ENCODE measurements at regions not wholly inside any gene's neighbourhood (a gene's known extent, or its start where the extent isn't known, plus 50 kb on each side); places are given as distances from the start of the nearest gene placed in this dataset.

DNA sequence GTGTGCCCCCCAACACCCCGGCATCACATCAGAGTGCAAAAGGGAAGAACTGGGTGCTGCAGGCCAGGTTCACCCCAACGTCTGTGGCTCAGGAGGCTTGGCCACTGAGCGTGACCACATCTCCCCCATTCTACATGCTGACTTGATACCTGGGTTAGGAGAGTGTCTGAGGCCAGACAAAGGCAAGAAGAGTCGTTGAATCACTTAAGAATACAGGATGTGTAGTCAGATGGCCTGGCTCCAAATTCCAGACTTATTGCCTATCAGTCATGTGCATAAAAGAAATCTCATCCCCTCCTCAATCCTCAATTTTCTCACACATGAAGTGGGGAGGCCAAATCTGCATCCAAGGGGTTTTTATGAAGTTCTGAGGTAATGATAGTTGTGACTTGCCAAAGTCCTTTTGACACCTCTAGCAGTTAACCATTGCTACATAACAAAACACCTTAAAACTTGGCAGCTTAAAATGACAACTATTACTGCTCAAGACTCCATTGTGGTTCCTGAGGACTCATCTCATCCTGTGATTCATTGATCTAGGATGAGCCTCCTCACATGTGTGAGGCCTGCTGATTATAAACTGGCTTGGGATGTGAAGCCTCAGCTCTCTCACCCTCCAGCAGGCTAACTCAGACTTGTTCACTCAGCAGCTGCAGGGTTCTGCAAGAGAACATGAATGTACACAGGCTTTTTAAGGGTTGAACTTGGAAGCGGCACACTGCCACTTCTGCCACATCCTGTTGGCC lies 138.8 kb upstream of the TLE3 start:
- no peak overlapping the region for H3K9ac ChIP-seq (ENCODE audit: insufficient read depth in 1 of 2, low read depth in 2 of 2, low read length in 2 of 2)
- H2AFZ ChIP-seq (ENCODE audit: low read depth, low read length): no peak overlapping the region
- no peak overlapping the region for H3K27ac ChIP-seq (ENCODE audit: extremely low read depth, low read depth, low read length)
- no peak overlapping the region for H3K4me2 ChIP-seq (ENCODE audit: insufficient read depth, low read length)
- in situ Hi-C loops (cut with MboI): no loop called here
- H3K9me1 ChIP-seq (ENCODE audit: control insufficient read depth, insufficient read depth, low read length): peaks cover 4% of the 10 kb centered on the region
- H3K9me3 ChIP-seq (replicated peaks; ENCODE audit: control insufficient read depth, insufficient read depth, low read depth, low read length): no peaks in the 10 kb centered on the region
- H3K79me2 ChIP-seq (ENCODE audit: control insufficient read depth, insufficient read depth, low read length): no peaks in the 10 kb centered on the region
- H4K20me1 ChIP-seq (replicated peaks; ENCODE audit: control insufficient read depth, insufficient read depth, low read length): no peaks in the 10 kb centered on the region; the same call in 1 of the 2 replicates
- FAIRE-seq (no peak), ATAC-seq (no peak), DNase-seq (ENCODE audit: extremely low read depth in 1 of 4, low spot score in 3 of 4) (no peak)
- no peak for TF ChIP-seq POLR2A (conservative IDR thresholded peaks at IDR 0.05)
- no peak for TF ChIP-seq ZNF583 (CRISPR knock-in tag; IDR thresholded peaks at IDR 0.05)
- H3K4me3 ChIP-seq: no peak overlapping the region
- 0% methylated on average over 5 of the region's 5 CpGs for WGBS (ENCODE audit: insufficient coverage, low coverage, missing lambda C conversion rate)
- H3K4me1 ChIP-seq (replicated peaks in 1 of 2; ENCODE audit: control insufficient read depth in 2 of 2, insufficient read depth in 2 of 2, low read length in 2 of 2): no peaks in the 10 kb centered on the region
- ChIA-PET CTCF (ENCODE audit: low intra/inter-chr PET ratio) (no interaction called here), POLR2A (interaction anchor here (0.8 kb wide), 1 partner anchor 15 kb away, joined by 4 read pairs; no protein-coding TSS in a partner anchor)
- intact Hi-C loops (cut with micrococcal nuclease): no loop called here
- H3K36me3 ChIP-seq (ENCODE audit: control insufficient read depth, insufficient read depth, low read length): no peaks in the 10 kb centered on the region
- H3K27me3 ChIP-seq (ENCODE audit: control insufficient read depth in 2 of 2, insufficient read depth in 2 of 2, low read length in 2 of 2): peaks cover 9 to 17% of the 10 kb centered on the region in 2 experiments; a peak in 4 of 5 replicates
- no TSS peak for BruUV-seq (replicated peaks)

DNA sequence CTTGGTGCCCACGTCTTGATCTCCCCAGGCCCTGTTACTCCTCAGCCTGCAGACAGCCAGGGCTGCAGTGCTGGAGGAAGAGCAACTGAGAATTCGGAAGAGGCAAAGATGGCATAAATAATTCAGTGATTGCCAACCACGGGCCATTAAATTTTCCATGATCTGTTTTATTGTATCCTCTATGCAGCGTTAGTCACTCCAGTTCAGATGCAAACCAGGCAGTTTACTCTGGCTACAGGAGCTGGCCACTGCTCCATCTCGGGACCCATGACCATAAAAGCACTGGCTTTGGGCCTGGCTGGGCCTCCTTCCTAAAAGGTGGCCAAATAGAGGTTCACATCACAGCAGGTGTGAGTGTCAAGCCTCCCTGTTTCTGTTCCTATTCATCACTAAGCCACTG lies 137.6 kb upstream of the TLE3 start:
- intact Hi-C loops (cut with micrococcal nuclease): no loop called here
- CTCF ChIA-PET (ENCODE audit: low intra/inter-chr PET ratio): no interaction called here
- Histone ChIP-seq H3K4me2 (ENCODE audit: insufficient read depth, low read length) (no peak overlapping the region), H3K4me1 (replicated peaks in 1 of 2; ENCODE audit: control insufficient read depth in 2 of 2, insufficient read depth in 2 of 2, low read length in 2 of 2) (no peaks in the 10 kb centered on the region), H3K9me1 (ENCODE audit: control insufficient read depth, insufficient read depth, low read length) (peaks cover 4% of the 10 kb centered on the region), H3K36me3 (ENCODE audit: control insufficient read depth, insufficient read depth, low read length) (no peaks in the 10 kb centered on the region), H3K79me2 (ENCODE audit: control insufficient read depth, insufficient read depth, low read length) (no peaks in the 10 kb centered on the region), H3K9me3 (replicated peaks; ENCODE audit: control insufficient read depth, insufficient read depth, low read depth, low read length) (no peaks in the 10 kb centered on the region; the same call in 1 of the 2 replicates), H2AFZ (ENCODE audit: low read depth, low read length) (no peak overlapping the region), H3K4me3 (no peak overlapping the region), H4K20me1 (replicated peaks; ENCODE audit: control insufficient read depth, insufficient read depth, low read length) (no peaks in the 10 kb centered on the region; the same call in 1 of the 2 replicates), H3K27me3 (ENCODE audit: control insufficient read depth in 2 of 2, insufficient read depth in 2 of 2, low read length in 2 of 2) (peaks cover 2 to 6% of the 10 kb centered on the region in 2 experiments; a peak in 4 of 5 replicates), H3K27ac (ENCODE audit: extremely low read depth, low read depth, low read length) (no peak overlapping the region), H3K9ac (ENCODE audit: insufficient read depth in 1 of 2, low read depth in 2 of 2, low read length in 2 of 2) (no peak overlapping the region)
- BruUV-seq (replicated peaks): no TSS peak
- FAIRE-seq: no peak
- ATAC-seq: no peak
- no peak for DNase-seq (ENCODE audit: extremely low read depth in 1 of 4, low spot score in 3 of 4)
- WGBS (ENCODE audit: insufficient coverage, low coverage, missing lambda C conversion rate): 0% methylated on average over 5 of the region's 5 CpGs
- POLR2A ChIA-PET: interaction anchor here (0.5 to 0.8 kb wide), 2 partner anchors 14 to 1308 kb away, joined by 3 to 4 read pairs; no protein-coding TSS in a partner anchor
- TF ChIP-seq CHD1 (IDR thresholded peaks at IDR 0.05; ENCODE audit: low read length): no peak
- TF ChIP-seq SNIP1 (IDR thresholded peaks at IDR 0.05; ENCODE audit: low read depth): no peak
- in situ Hi-C loops (cut with MboI): no loop called here
